ENCODE measurements at regions not wholly inside any gene's neighbourhood (a gene's known extent, or its start where the extent isn't known, plus 50 kb on each side); places are given as distances from the start of the nearest gene placed in this dataset.

DNA sequence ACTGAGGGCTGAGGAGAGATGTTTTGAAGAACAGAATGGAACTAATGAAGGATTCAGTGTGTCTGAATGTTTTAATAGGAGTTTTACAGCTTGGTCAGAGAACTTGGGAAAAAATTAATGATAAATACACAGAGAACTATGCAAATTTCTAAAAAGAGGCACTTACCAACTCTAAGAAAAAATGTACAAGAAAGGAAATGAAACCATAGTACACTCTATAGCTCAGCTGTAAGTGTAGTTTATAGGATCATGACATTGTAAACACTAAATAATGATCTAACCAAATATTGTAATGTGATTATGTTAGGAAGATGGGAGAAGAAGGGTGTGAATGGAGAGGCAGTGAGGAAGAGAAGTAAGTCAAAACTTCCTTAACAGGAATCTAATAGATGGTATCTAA, 205.2 kb downstream of the SEC61B start:
- Histone ChIP-seq H3K4me1 (ENCODE audit: control insufficient read depth, insufficient read depth, low read length) (no peaks in the 10 kb centered on the region), H3K4me3 (ENCODE audit: insufficient read depth, low read depth, low read length) (no peak overlapping the region), H3K36me3 (ENCODE audit: control insufficient read depth, insufficient read depth, low read length) (no peaks in the 10 kb centered on the region), H3K9me3 (ENCODE audit: control insufficient read depth, low read length) (no peaks in the 10 kb centered on the region), H3K27me3 (ENCODE audit: control insufficient read depth, insufficient read depth, low read length, poor library complexity, severe bottlenecking) (no peaks in the 10 kb centered on the region), H3K27ac (ENCODE audit: insufficient read depth, low read depth, low read length, poor library complexity, severe bottlenecking) (no peak overlapping the region)

DNA sequence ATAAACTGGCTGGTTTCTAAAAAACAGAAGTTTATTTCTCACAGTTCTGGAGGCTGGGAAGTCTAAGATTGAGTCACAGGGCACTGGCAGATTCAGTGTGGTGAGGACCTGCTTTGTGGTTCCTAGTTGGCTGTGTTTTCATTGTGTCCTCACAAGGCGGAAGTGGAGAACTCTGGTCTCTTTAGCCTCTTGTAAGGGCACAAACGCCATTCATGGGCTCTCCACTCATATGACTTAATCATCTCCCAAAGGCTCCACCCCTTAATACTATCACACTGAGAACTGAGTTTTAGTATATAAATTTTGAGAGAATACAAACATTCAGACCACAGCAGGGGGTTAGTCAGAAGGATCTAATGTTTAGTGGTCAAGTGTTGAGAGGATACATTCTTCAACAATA, 208.2 kb downstream of the SEC61B start:
- no peaks in the 10 kb centered on the region for H3K36me3 ChIP-seq (ENCODE audit: control insufficient read depth, insufficient read depth, low read length)
- H3K4me1 ChIP-seq (ENCODE audit: control insufficient read depth, insufficient read depth, low read length) = no peaks in the 10 kb centered on the region
- H3K27me3 ChIP-seq (ENCODE audit: control insufficient read depth, insufficient read depth, low read length, poor library complexity, severe bottlenecking) = no peaks in the 10 kb centered on the region
- H3K27ac ChIP-seq (ENCODE audit: insufficient read depth, low read depth, low read length, poor library complexity, severe bottlenecking) = no peak overlapping the region
- H3K4me3 ChIP-seq (ENCODE audit: insufficient read depth, low read depth, low read length) = no peak overlapping the region
- H3K9me3 ChIP-seq (ENCODE audit: control insufficient read depth, low read length) = no peaks in the 10 kb centered on the region
- WGBS, 2 experiments = 90 to 95% methylated on average over 2 of the region's 2 CpGs

DNA sequence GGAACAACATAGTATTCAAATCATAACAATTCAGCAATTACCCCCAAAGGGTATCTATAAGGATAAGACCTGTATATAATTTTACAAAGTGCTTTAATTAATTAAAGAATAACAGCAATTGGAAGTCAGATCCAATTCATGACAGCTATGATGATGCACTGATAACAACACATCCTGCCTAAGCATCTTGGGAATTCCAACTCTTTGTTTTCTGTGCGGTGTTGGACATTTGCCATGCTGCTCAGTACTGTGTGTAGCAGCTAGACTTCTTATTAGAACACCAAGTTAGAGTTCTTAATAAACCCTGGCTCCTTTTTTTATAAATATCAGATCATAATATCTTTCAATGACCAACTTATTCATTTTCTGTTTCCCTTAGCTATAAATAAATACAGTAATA, 209.0 kb downstream of the SEC61B start:
- no peaks in the 10 kb centered on the region for H3K9me3 ChIP-seq (ENCODE audit: control insufficient read depth, low read length)
- H3K27me3 ChIP-seq (ENCODE audit: control insufficient read depth, insufficient read depth, low read length, poor library complexity, severe bottlenecking) = no peaks in the 10 kb centered on the region
- no peak overlapping the region for H3K4me3 ChIP-seq (ENCODE audit: insufficient read depth, low read depth, low read length)
- 100% methylated on average over 1 of the region's 1 CpG for WGBS, 2 experiments
- no peaks in the 10 kb centered on the region for H3K4me1 ChIP-seq (ENCODE audit: control insufficient read depth, insufficient read depth, low read length)
- no peak overlapping the region for H3K27ac ChIP-seq (ENCODE audit: insufficient read depth, low read depth, low read length, poor library complexity, severe bottlenecking)
- H3K36me3 ChIP-seq (ENCODE audit: control insufficient read depth, insufficient read depth, low read length) = no peaks in the 10 kb centered on the region

DNA sequence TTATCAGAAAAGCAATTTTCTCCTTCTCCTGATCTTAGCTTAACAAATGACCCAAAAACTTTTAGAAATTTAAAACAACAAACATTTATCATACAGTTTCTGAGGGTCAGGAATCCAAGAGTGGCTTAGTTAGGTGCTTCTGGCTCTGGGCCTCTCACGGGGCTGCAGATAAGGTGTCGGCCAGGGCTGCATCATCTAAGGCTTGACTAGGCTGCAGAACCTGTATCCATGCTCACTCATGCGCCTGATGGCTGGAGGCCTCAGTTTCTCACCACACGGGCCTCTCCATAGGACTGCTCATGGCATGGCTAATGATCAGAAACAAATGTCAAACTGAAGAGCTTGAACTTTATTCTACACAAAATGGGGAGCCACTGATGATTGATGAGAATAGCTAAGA, 210.0 kb downstream of the SEC61B start:
- H3K9me3 ChIP-seq (ENCODE audit: control insufficient read depth, low read length) = no peaks in the 10 kb centered on the region
- no peaks in the 10 kb centered on the region for H3K36me3 ChIP-seq (ENCODE audit: control insufficient read depth, insufficient read depth, low read length)
- H3K4me3 ChIP-seq (ENCODE audit: insufficient read depth, low read depth, low read length) = no peak overlapping the region
- no peak overlapping the region for H3K27ac ChIP-seq (ENCODE audit: insufficient read depth, low read depth, low read length, poor library complexity, severe bottlenecking)
- 94 to 95% methylated on average over 4 of the region's 4 CpGs for WGBS, 2 experiments
- no peaks in the 10 kb centered on the region for H3K4me1 ChIP-seq (ENCODE audit: control insufficient read depth, insufficient read depth, low read length)
- H3K27me3 ChIP-seq (ENCODE audit: control insufficient read depth, insufficient read depth, low read length, poor library complexity, severe bottlenecking) = no peaks in the 10 kb centered on the region

DNA sequence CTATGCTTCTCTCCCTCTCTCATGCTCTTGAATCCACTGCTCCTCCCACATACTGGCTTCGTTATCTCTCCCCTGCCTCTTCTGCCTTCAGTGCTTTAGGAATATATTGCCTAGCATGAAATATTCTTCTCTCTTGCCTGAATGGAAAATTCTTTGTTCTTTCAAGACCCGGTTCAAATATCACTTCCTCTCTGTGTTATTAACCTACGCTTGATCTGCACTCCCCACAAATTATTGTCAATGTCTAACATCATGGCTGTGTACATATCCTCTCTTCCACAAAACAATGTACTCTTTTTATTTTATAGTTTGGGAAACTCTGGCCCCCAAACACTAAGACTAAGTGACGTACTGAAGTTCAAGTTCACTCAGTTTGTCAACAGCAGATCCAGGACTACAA, 211.0 kb downstream of the SEC61B start:
- Histone ChIP-seq H3K9me3 (ENCODE audit: control insufficient read depth, low read length) (no peaks in the 10 kb centered on the region), H3K27ac (ENCODE audit: insufficient read depth, low read depth, low read length, poor library complexity, severe bottlenecking) (no peak overlapping the region), H3K27me3 (ENCODE audit: control insufficient read depth, insufficient read depth, low read length, poor library complexity, severe bottlenecking) (no peaks in the 10 kb centered on the region), H3K36me3 (ENCODE audit: control insufficient read depth, insufficient read depth, low read length) (no peaks in the 10 kb centered on the region), H3K4me1 (ENCODE audit: control insufficient read depth, insufficient read depth, low read length) (no peaks in the 10 kb centered on the region), H3K4me3 (ENCODE audit: insufficient read depth, low read depth, low read length) (no peak overlapping the region)
- WGBS, 2 experiments = 92 to 95% methylated on average over 4 of the region's 4 CpGs

DNA sequence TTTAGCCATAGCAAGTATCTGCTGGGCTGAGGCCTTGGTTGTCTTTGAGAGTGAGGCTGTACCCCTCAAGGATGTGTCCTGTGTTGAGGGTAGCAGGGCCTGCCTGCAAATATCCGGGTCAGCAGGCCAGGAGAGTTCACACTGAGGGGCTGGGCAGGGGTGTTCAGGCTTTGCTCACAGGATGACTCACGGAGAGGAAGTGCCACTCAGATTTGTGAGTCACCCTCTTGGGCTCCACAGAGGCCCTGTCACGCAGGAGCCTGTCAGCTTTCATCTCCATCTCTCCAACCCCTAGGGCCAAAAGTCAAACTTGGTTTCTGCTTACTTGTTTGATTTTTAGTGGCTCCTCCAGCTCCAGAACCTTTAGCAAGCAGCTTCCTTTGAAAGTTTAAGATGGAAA, 211.5 kb downstream of the SEC61B start:
- H3K27ac ChIP-seq (ENCODE audit: insufficient read depth, low read depth, low read length, poor library complexity, severe bottlenecking) = no peak overlapping the region

DNA sequence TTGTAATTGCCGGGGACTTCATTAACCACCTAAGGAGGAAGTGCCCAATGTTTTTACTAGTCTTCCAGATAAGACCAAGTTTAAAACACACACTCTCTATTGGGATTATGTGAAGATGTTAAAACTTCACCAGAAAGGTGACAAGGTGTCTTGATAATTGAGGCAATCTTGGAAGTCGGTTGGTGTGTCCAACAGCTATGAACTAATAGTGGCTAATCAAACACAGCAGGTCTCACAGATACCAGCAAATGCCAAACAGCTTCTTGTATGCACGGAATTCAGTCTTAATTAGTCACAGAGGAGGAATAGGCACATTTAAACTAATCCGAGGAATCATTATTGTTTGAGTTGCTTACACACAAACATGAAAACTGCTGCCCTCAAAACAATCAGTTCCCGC, 214.5 kb downstream of the SEC61B start:
- WGBS, 2 experiments = 92 to 94% methylated on average over 4 to 5 of the region's 5 CpGs
- Histone ChIP-seq H3K9me3 (ENCODE audit: control insufficient read depth, low read length) (no peaks in the 10 kb centered on the region), H3K4me1 (ENCODE audit: control insufficient read depth, insufficient read depth, low read length) (no peaks in the 10 kb centered on the region), H3K27me3 (ENCODE audit: control insufficient read depth, insufficient read depth, low read length, poor library complexity, severe bottlenecking) (no peaks in the 10 kb centered on the region), H3K27ac (ENCODE audit: insufficient read depth, low read depth, low read length, poor library complexity, severe bottlenecking) (no peak overlapping the region), H3K36me3 (ENCODE audit: control insufficient read depth, insufficient read depth, low read length) (no peaks in the 10 kb centered on the region), H3K4me3 (ENCODE audit: insufficient read depth, low read depth, low read length) (no peak overlapping the region)

More for the DNA sequence above, 211.5 kb downstream of the SEC61B start:
- Histone ChIP-seq H3K27me3 (ENCODE audit: control insufficient read depth, insufficient read depth, low read length, poor library complexity, severe bottlenecking) (no peaks in the 10 kb centered on the region), H3K36me3 (ENCODE audit: control insufficient read depth, insufficient read depth, low read length) (no peaks in the 10 kb centered on the region), H3K4me1 (ENCODE audit: control insufficient read depth, insufficient read depth, low read length) (no peaks in the 10 kb centered on the region), H3K9me3 (ENCODE audit: control insufficient read depth, low read length) (no peaks in the 10 kb centered on the region), H3K4me3 (ENCODE audit: insufficient read depth, low read depth, low read length) (no peak overlapping the region)
- WGBS, 2 experiments = 56 to 71% methylated on average over 3 of the region's 3 CpGs

DNA sequence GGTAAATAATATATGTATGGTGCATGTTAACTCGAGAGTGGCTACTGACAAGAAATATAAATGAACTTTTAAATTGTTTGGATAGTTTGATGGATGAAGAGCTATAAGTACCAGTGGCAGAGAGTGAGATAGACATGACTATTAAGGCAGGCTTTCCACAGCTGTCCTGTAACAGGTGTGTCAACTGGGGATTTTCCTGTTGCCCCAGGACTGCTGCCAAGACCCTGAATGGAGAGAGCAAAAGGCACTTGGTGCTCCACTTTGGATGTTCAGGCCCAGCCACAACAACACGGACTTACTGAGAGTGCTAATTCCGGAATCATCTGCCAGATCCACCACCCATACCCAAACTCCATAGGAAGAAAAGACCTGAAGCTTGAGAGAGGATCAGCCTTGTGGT, 215.1 kb downstream of the SEC61B start:
- Histone ChIP-seq H3K36me3 (ENCODE audit: control insufficient read depth, insufficient read depth, low read length) (no peaks in the 10 kb centered on the region), H3K4me3 (ENCODE audit: insufficient read depth, low read depth, low read length) (no peak overlapping the region), H3K9me3 (ENCODE audit: control insufficient read depth, low read length) (no peaks in the 10 kb centered on the region), H3K27me3 (ENCODE audit: control insufficient read depth, insufficient read depth, low read length, poor library complexity, severe bottlenecking) (no peaks in the 10 kb centered on the region), H3K4me1 (ENCODE audit: control insufficient read depth, insufficient read depth, low read length) (no peaks in the 10 kb centered on the region), H3K27ac (ENCODE audit: insufficient read depth, low read depth, low read length, poor library complexity, severe bottlenecking) (no peak overlapping the region)
- WGBS, 2 experiments = 94 to 100% methylated on average over 3 of the region's 3 CpGs

DNA sequence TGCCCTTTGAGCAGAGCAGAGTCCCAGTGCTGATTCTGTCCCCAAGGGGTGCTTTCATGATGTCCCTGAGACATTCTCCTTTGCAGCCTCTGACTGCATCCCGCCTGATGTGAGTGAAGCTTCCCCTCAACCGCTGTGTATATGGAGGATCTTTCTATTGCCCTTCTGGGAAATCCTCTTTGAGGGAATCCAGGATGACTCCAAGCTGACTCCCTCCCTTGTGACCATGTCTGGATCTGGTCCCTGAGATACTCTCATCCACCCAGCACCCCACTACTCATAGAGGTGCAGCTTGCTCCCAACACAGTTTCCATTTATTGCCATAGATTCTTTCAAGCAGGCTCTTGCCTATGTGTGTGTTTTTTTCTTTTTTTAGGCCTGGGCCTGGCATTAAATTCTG, 216.5 kb downstream of the SEC61B start:
- H3K27ac ChIP-seq (ENCODE audit: insufficient read depth, low read depth, low read length, poor library complexity, severe bottlenecking) = no peak overlapping the region
- no peaks in the 10 kb centered on the region for H3K27me3 ChIP-seq (ENCODE audit: control insufficient read depth, insufficient read depth, low read length, poor library complexity, severe bottlenecking)
- WGBS, 2 experiments = 90 to 98% methylated on average over 2 of the region's 2 CpGs
- H3K36me3 ChIP-seq (ENCODE audit: control insufficient read depth, insufficient read depth, low read length) = no peaks in the 10 kb centered on the region
- H3K4me1 ChIP-seq (ENCODE audit: control insufficient read depth, insufficient read depth, low read length) = no peaks in the 10 kb centered on the region
- no peaks in the 10 kb centered on the region for H3K9me3 ChIP-seq (ENCODE audit: control insufficient read depth, low read length)
- H3K4me3 ChIP-seq (ENCODE audit: insufficient read depth, low read depth, low read length) = no peak overlapping the region

DNA sequence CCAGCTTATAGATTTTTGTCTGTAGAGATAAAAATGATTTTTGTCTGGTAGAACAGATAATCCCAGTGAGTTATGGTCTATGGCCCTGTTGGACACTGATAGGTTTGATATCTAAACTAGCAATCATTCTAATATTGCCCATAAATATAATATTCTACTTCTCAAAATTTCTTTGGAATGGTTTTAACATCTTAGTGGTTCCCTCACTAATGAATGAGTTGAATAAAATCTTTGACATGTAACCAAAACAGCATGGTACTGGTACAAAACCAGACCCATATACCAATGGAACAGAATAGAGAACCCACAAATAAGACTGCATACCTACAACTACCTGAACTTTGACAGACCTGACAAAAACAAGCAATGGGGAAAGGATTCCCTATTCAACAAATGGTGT, 219.7 kb downstream of the SEC61B start:
- H3K9me3 ChIP-seq (ENCODE audit: control insufficient read depth, low read length) = no peaks in the 10 kb centered on the region
- no peak overlapping the region for H3K4me3 ChIP-seq (ENCODE audit: insufficient read depth, low read depth, low read length)
- H3K4me1 ChIP-seq (ENCODE audit: control insufficient read depth, insufficient read depth, low read length) = no peaks in the 10 kb centered on the region
- no peaks in the 10 kb centered on the region for H3K36me3 ChIP-seq (ENCODE audit: control insufficient read depth, insufficient read depth, low read length)
- H3K27ac ChIP-seq (ENCODE audit: insufficient read depth, low read depth, low read length, poor library complexity, severe bottlenecking) = no peak overlapping the region
- H3K27me3 ChIP-seq (ENCODE audit: control insufficient read depth, insufficient read depth, low read length, poor library complexity, severe bottlenecking) = no peaks in the 10 kb centered on the region

DNA sequence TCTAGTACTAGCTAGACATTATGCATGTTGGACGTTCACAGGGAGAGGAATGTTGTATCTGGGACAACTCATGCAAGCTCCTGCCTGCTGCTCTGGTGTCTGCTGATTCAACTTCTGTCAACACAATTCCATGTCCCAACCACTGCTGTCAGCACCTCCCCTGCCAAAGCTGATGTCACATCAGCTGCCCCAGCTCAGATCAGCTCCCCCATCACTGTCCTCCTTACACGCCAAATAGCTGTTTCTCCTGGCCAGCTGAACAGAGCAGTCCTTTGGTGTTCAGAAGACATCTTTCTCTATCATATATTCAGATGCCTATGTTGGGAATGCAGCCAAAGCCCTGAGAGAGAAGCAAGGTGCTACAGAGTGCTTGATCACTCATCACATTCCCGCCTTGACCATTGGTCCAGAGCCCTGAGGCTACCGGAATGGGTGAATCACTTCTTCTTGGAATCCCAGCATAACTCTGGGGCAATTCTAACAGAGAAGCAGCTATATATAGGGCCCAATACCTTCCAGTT, 223.3 kb downstream of the SEC61B start:
- Histone ChIP-seq H3K4me3 (ENCODE audit: insufficient read depth, low read depth, low read length) (no peak overlapping the region), H3K27ac (ENCODE audit: insufficient read depth, low read depth, low read length, poor library complexity, severe bottlenecking) (no peak overlapping the region), H3K4me1 (ENCODE audit: control insufficient read depth, insufficient read depth, low read length) (no peaks in the 10 kb centered on the region), H3K36me3 (ENCODE audit: control insufficient read depth, insufficient read depth, low read length) (no peaks in the 10 kb centered on the region), H3K27me3 (ENCODE audit: control insufficient read depth, insufficient read depth, low read length, poor library complexity, severe bottlenecking) (no peaks in the 10 kb centered on the region), H3K9me3 (ENCODE audit: control insufficient read depth, low read length) (no peaks in the 10 kb centered on the region)
- WGBS, 2 experiments = 96% methylated on average over 4 of the region's 4 CpGs

Measured in ectodermal cell (in vitro differentiated cells).